ENCODE measurements at regions not wholly inside any gene's neighbourhood (a gene's known extent, or its start where the extent isn't known, plus 50 kb on each side); places are given as distances from the start of the nearest gene placed in this dataset.

DNA sequence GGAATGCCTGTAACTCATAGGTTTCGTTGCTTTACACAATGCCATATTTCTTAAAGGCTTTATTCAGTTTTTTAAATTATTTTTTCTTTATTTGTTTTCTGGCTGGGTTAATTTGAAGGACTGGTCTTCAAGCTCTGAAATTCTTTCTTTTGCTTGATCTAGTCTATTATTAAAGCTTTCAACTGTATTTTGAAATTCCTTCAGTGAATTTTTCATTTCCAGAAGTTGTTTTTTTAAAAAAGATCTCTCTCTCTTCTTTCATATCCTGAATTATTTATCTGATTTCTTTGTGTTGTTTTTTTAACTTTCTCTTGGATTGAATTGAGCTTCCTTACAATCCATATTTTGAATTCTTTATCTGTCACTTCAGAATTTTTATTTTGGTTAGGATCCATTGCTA is 239.9 kb upstream of the CTAGE1 start:
- TF ChIP-seq CTCF (IDR thresholded peaks at IDR 0.05; ENCODE audit: insufficient read depth, low read length) (no peak), POLR2AphosphoS5 (IDR thresholded peaks at IDR 0.05; ENCODE audit: low read depth) (no peak)
- TF ChIP-seq, protein P1, sequence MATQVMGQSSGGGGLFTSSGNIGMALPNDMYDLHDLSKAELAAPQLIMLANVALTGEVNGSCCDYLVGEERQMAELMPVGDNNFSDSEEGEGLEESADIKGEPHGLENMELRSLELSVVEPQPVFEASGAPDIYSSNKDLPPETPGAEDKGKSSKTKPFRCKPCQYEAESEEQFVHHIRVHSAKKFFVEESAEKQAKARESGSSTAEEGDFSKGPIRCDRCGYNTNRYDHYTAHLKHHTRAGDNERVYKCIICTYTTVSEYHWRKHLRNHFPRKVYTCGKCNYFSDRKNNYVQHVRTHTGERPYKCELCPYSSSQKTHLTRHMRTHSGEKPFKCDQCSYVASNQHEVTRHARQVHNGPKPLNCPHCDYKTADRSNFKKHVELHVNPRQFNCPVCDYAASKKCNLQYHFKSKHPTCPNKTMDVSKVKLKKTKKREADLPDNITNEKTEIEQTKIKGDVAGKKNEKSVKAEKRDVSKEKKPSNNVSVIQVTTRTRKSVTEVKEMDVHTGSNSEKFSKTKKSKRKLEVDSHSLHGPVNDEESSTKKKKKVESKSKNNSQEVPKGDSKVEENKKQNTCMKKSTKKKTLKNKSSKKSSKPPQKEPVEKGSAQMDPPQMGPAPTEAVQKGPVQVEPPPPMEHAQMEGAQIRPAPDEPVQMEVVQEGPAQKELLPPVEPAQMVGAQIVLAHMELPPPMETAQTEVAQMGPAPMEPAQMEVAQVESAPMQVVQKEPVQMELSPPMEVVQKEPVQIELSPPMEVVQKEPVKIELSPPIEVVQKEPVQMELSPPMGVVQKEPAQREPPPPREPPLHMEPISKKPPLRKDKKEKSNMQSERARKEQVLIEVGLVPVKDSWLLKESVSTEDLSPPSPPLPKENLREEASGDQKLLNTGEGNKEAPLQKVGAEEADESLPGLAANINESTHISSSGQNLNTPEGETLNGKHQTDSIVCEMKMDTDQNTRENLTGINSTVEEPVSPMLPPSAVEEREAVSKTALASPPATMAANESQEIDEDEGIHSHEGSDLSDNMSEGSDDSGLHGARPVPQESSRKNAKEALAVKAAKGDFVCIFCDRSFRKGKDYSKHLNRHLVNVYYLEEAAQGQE (IDR thresholded peaks at IDR 0.05; ENCODE audit: insufficient replicate concordance, low read depth) = no peak

Measured in HL-60 (cell line).